OCI-LY1 (cell line): ENCODE measurements at regions not wholly inside any gene's neighbourhood (a gene's known extent, or its start where the extent isn't known, plus 50 kb on each side); places are given as distances from the start of the nearest gene placed in this dataset.

Experiments
- CTCF ChIP-seq: fragments of 200-600 bp; sonication (generic), shearing (Covaris generic); IDR thresholded peaks from 2 replicates; pipeline ENCODE4 v1.5.1; 2017; ENCODE audit warnings: mild to moderate bottlenecking, antibody characterized with exemption, low read length, moderate library complexity, mixed read lengths
- EZH2 ChIP-seq: fragments of 200-600 bp; sonication (generic), shearing (Covaris generic); IDR thresholded peaks from 2 replicates; pipeline ENCODE4 v1.8.0; 2017; ENCODE audit warnings: borderline replicate concordance, mixed run types, mild to moderate bottlenecking, antibody characterized with exemption, low read length, moderate library complexity, mixed read lengths

GRCh38 chr2:64227603-64228125, 83.4 kb upstream of the PELI1 start:
- no peak for TF ChIP-seq CTCF
- TF ChIP-seq EZH2, result no peak
